Muscle of back (tissue), 3 donors: ENCODE measurements at regions not wholly inside any gene's neighbourhood (a gene's known extent, or its start where the extent isn't known, plus 50 kb on each side); places are given as distances from the start of the nearest gene placed in this dataset.

Experiments
- DNase-seq, 3 donors: peaks; one replicate each; pipeline versions ENCODE4 v3.0.0 to v3.0.0-alpha.2; 2013

GRCh38 chr6:44016131-44016870, 111.0 kb downstream of the MRPL14 start:
- no peak for DNase-seq

- peak in 1 of 3 donors; percentile 97 for DNase-seq
Observed at GRCh38 chr6:44012078-44012493, 115.2 kb downstream of the MRPL14 start.

GRCh38 chr6:44011350-44011920, 115.8 kb downstream of the MRPL14 start:
- DNase-seq: no peak

DNA sequence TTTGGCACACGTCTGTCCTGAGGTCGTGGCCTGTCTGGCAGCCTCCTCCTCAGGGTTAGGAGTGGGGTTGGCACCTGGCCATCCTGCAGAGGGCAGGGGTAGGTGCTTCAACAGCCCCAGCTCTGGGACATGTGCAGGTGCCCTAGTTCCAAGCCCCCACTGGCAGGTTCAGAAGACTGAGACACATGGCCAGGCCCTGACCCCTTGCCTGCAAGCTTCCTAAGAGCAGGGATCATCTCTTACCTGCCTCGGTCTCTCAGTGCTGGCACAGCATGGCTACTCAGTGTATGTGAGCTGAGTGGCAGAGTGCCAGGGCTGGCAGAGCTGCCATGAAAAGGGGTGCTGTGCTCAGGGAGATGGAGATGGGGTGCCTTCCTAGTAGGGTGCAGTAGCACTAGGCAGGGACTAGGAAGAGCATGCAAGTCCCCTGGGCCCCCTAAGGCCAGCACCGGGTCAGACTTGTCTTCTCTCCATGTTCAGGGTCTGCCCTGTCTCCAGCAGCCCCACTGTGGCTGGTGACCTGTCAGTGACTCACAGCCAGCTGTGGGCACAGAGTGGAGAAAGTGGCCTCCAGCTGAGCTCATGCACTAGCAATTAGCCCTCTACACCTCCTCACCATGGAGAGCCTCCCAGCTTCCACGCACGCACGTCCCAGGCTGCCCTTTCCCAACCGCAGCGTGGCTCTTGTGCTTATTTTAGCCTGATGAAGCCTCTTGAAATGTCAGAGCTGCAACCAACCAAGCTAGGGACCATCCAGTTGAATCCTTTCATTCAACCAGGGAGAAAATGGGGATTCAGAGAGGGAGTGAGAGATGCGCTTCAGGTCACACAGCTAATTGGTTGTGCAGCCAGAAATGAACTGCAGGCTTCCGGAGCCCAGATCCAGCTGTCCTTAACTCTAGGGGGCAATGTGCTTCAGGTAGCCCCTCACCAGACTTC, 116.6 kb downstream of the MRPL14 start:
- DNase-seq: peak in 1 of 3 donors; percentile 89

GRCh38 chr6:44009425-44010321, 117.6 kb downstream of the MRPL14 start:
- no peak for DNase-seq

- DNase-seq: no peak
Observed at GRCh38 chr6:44008821-44009370, 118.4 kb downstream of the MRPL14 start.

GRCh38 chr6:44007818-44008621, 119.2 kb downstream of the MRPL14 start:
- no peak for DNase-seq

- no peak for DNase-seq
Observed at GRCh38 chr6:44006872-44007303, 120.4 kb downstream of the MRPL14 start.

DNA sequence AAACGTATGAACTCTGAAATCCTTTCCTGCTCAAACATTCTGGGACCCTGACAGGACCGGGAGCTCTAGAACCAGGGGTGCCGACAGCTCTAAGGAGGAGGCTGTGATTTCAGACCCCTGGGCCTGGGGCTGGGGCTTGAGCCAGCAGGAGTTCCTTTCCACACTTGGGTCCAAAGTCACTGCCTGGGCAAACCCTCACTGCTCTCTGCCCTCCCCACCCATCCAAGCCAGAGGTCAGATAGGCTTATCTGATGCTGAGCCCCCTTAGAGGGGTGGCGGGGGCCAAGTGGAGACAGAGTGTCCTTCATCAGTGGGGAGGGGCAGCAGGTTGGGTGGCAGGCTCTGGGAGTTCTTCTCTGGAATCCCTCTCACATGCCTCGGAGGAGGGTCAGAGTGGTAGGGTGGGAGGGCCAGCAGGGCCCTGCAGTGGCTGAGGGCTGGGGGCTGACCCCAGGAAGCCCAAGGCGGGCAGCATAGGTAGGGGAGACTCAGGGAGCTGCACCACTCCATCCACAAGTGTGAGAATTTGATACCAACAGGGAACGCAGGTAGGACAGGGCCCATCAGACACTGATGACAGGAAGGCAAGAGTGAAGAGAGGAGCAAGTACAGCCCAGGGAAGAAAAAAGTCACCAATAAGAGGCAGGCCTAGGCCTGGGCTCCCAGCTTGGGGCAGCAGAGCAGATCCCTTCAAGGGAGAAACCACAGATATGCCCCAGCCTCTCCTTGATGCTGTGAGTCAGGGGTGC, 121.0 kb downstream of the MRPL14 start:
- no peak for DNase-seq

GRCh38 chr6:44005507-44005903, 121.7 kb downstream of the MRPL14 start:
- no peak for DNase-seq

DNA sequence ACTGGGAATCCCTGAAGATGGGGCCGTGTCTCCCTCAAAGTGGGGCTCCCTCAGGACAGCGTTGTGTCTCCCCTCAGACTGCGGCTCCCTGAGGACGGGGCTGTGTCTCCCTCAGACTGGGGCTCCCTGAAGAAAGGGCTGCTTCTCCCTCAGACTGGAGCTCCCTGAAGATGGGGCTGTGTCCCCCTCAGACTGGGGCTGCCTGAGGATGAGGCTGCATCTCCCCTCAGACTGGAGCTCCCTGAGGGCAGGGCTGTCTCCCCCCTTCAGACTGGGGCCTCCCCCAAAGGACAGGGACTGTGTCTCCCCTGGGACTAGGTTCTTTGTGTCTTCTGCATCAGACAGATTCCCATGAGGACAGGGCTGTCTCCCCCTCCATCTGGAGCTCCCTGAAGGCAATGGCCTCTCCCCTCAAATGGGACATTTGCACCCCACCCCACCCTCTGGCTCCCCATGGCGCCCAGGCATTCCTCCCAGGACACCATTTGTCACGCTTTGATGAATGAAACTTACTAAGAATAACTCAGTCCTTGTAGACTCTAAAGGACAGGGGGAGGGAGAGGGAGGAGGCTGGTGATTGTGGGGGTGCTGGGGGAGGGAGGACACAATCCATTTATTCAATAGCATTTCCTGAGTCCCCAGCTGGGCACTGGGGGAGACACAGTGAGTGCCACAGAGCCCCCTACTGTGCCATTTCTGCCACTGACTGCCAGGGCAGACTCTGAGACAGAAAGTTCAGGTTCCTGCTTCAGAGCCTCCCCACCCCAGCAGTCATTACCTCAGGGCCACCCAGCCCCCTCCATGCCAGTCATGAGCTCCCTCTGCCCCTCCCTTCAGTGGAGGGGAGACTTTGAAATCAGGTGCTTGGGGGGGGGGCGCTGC, 122.4 kb downstream of the MRPL14 start:
- DNase-seq: no peak

DNA sequence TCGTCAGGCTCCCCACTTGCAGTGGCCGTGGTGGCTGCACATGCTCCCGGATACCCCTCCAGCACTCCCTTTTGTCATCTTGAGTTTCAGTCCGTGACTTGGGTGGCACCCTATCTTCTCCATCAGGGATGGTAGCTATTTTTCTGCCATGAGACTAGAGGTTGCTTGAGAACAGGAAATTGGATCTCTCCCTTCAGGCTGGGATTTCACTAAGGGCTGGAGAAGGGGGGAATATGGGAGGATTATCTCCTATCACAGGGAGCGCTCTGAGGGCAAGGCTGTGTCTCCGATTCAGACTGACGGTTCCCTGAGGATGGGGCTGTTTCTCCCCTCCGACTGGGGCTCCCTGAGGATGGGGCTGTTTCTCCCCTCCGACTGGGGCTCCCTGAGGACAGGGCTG, 123.1 kb downstream of the MRPL14 start:
- no peak for DNase-seq

- DNase-seq: no peak
Observed at GRCh38 chr6:44003345-44004061, 123.7 kb downstream of the MRPL14 start.

- peak; percentile 58 to 77 (median 76) for DNase-seq
Observed at GRCh38 chr6:44002593-44003344, 124.5 kb downstream of the MRPL14 start.

GRCh38 chr6:44002067-44002592, 125.1 kb downstream of the MRPL14 start:
- DNase-seq: no peak

- DNase-seq: no peak
Observed at GRCh38 chr6:44001318-44002066, 125.8 kb downstream of the MRPL14 start.
